ENCODE measurements at regions not wholly inside any gene's neighbourhood (a gene's known extent, or its start where the extent isn't known, plus 50 kb on each side); places are given as distances from the start of the nearest gene placed in this dataset.

- no peaks in the 10 kb centered on the region for H3K36me3 ChIP-seq (ENCODE audit: control insufficient read depth, insufficient read depth, low read length)
- DNase-seq: no peak
- no peak overlapping the region for H3K4me3 ChIP-seq (ENCODE audit: low read length)
- no peak overlapping the region for H3K27ac ChIP-seq (ENCODE audit: low read length)
- peaks cover 15% of the 10 kb centered on the region for H3K4me1 ChIP-seq (ENCODE audit: control insufficient read depth, insufficient read depth, low read length)
- H3K9me3 ChIP-seq (ENCODE audit: control insufficient read depth, low read depth, low read length): no peaks in the 10 kb centered on the region
- no peaks in the 10 kb centered on the region for H3K27me3 ChIP-seq (ENCODE audit: control insufficient read depth, insufficient read depth, low read length)
Observed at GRCh38 chr5:40404613-40405012, 275.1 kb upstream of the PTGER4 start.

- H3K4me3 ChIP-seq (ENCODE audit: low read length): no peak overlapping the region
- no peaks in the 10 kb centered on the region for H3K36me3 ChIP-seq (ENCODE audit: control insufficient read depth, insufficient read depth, low read length)
- H3K4me1 ChIP-seq (ENCODE audit: control insufficient read depth, insufficient read depth, low read length): peaks cover 12% of the 10 kb centered on the region
- no peak for DNase-seq
- no peak overlapping the region for H3K27ac ChIP-seq (ENCODE audit: low read length)
- no peaks in the 10 kb centered on the region for H3K27me3 ChIP-seq (ENCODE audit: control insufficient read depth, insufficient read depth, low read length)
- WGBS (ENCODE audit: insufficient coverage, low lambda C conversion rate): 80% methylated on average over 1 of the region's 1 CpG
- no peaks in the 10 kb centered on the region for H3K9me3 ChIP-seq (ENCODE audit: control insufficient read depth, low read depth, low read length)
Observed at GRCh38 chr5:40402007-40402364, 277.7 kb upstream of the PTGER4 start.

- H3K27ac ChIP-seq (ENCODE audit: low read length): no peak overlapping the region
- H3K9me3 ChIP-seq (ENCODE audit: control insufficient read depth, low read depth, low read length): no peaks in the 10 kb centered on the region
- H3K4me1 ChIP-seq (ENCODE audit: control insufficient read depth, insufficient read depth, low read length): peaks cover 8% of the 10 kb centered on the region
- no peak for DNase-seq
- no peak overlapping the region for H3K4me3 ChIP-seq (ENCODE audit: low read length)
- no peaks in the 10 kb centered on the region for H3K27me3 ChIP-seq (ENCODE audit: control insufficient read depth, insufficient read depth, low read length)
- H3K36me3 ChIP-seq (ENCODE audit: control insufficient read depth, insufficient read depth, low read length): no peaks in the 10 kb centered on the region
- no CpG with 5 or more reads among the region's 4 CpGs for WGBS (ENCODE audit: insufficient coverage, low lambda C conversion rate)
Observed at GRCh38 chr5:40401284-40402006, 278.3 kb upstream of the PTGER4 start.

GRCh38 chr5:40400245-40400644 lies 279.5 kb upstream of the PTGER4 start:
- no peak overlapping the region for H3K27ac ChIP-seq (ENCODE audit: low read length)
- no CpG with 5 or more reads among the region's 1 CpG for whole genome bisulfite sequencing (ENCODE audit: insufficient coverage, low lambda C conversion rate)
- no peak overlapping the region for H3K4me3 ChIP-seq (ENCODE audit: low read length)
- no peaks in the 10 kb centered on the region for H3K9me3 ChIP-seq (ENCODE audit: control insufficient read depth, low read depth, low read length)
- no peaks in the 10 kb centered on the region for H3K36me3 ChIP-seq (ENCODE audit: control insufficient read depth, insufficient read depth, low read length)
- DNase-seq: no peak
- no peaks in the 10 kb centered on the region for H3K27me3 ChIP-seq (ENCODE audit: control insufficient read depth, insufficient read depth, low read length)
- H3K4me1 ChIP-seq (ENCODE audit: control insufficient read depth, insufficient read depth, low read length): peaks cover 3% of the 10 kb centered on the region

- Histone ChIP-seq H3K36me3 (ENCODE audit: control insufficient read depth, insufficient read depth, low read length) (no peaks in the 10 kb centered on the region), H3K27ac (ENCODE audit: low read length) (no peak overlapping the region), H3K9me3 (ENCODE audit: control insufficient read depth, low read depth, low read length) (no peaks in the 10 kb centered on the region), H3K4me3 (ENCODE audit: low read length) (no peak overlapping the region), H3K4me1 (ENCODE audit: control insufficient read depth, insufficient read depth, low read length) (peaks cover under 1% of the 10 kb centered on the region), H3K27me3 (ENCODE audit: control insufficient read depth, insufficient read depth, low read length) (no peaks in the 10 kb centered on the region)
- DNase-seq: no peak
- 100% methylated on average over 1 of the region's 1 CpG for WGBS (ENCODE audit: insufficient coverage, low lambda C conversion rate)
Observed at GRCh38 chr5:40399349-40399748, 280.4 kb upstream of the PTGER4 start.

GRCh38 chr5:40397976-40398375 lies 281.7 kb upstream of the PTGER4 start:
- Histone ChIP-seq H3K36me3 (ENCODE audit: control insufficient read depth, insufficient read depth, low read length) (no peaks in the 10 kb centered on the region), H3K4me1 (ENCODE audit: control insufficient read depth, insufficient read depth, low read length) (no peaks in the 10 kb centered on the region), H3K9me3 (ENCODE audit: control insufficient read depth, low read depth, low read length) (no peaks in the 10 kb centered on the region), H3K4me3 (ENCODE audit: low read length) (no peak overlapping the region), H3K27me3 (ENCODE audit: control insufficient read depth, insufficient read depth, low read length) (no peaks in the 10 kb centered on the region), H3K27ac (ENCODE audit: low read length) (no peak overlapping the region)
- no peak for DNase-seq
- no CpG with 5 or more reads among the region's 1 CpG for WGBS (ENCODE audit: insufficient coverage, low lambda C conversion rate)

GRCh38 chr5:40397091-40397490 lies 282.6 kb upstream of the PTGER4 start:
- H3K27me3 ChIP-seq (ENCODE audit: control insufficient read depth, insufficient read depth, low read length): no peaks in the 10 kb centered on the region
- H3K4me1 ChIP-seq (ENCODE audit: control insufficient read depth, insufficient read depth, low read length): no peaks in the 10 kb centered on the region
- no peak overlapping the region for H3K4me3 ChIP-seq (ENCODE audit: low read length)
- no peaks in the 10 kb centered on the region for H3K36me3 ChIP-seq (ENCODE audit: control insufficient read depth, insufficient read depth, low read length)
- H3K9me3 ChIP-seq (ENCODE audit: control insufficient read depth, low read depth, low read length): no peaks in the 10 kb centered on the region
- no peak for DNase-seq
- WGBS (ENCODE audit: insufficient coverage, low lambda C conversion rate): 100% methylated on average over 1 of the region's 2 CpGs
- H3K27ac ChIP-seq (ENCODE audit: low read length): no peak overlapping the region

GRCh38 chr5:40396317-40396716 lies 283.4 kb upstream of the PTGER4 start:
- H3K9me3 ChIP-seq (ENCODE audit: control insufficient read depth, low read depth, low read length): no peaks in the 10 kb centered on the region
- H3K27me3 ChIP-seq (ENCODE audit: control insufficient read depth, insufficient read depth, low read length): no peaks in the 10 kb centered on the region
- no peak for DNase-seq
- WGBS (ENCODE audit: insufficient coverage, low lambda C conversion rate): 67% methylated on average over 1 of the region's 1 CpG
- H3K36me3 ChIP-seq (ENCODE audit: control insufficient read depth, insufficient read depth, low read length): no peaks in the 10 kb centered on the region
- H3K4me1 ChIP-seq (ENCODE audit: control insufficient read depth, insufficient read depth, low read length): no peaks in the 10 kb centered on the region
- no peak overlapping the region for H3K27ac ChIP-seq (ENCODE audit: low read length)
- H3K4me3 ChIP-seq (ENCODE audit: low read length): no peak overlapping the region

- H3K36me3 ChIP-seq (ENCODE audit: control insufficient read depth, insufficient read depth, low read length): no peaks in the 10 kb centered on the region
- no peaks in the 10 kb centered on the region for H3K9me3 ChIP-seq (ENCODE audit: control insufficient read depth, low read depth, low read length)
- H3K4me1 ChIP-seq (ENCODE audit: control insufficient read depth, insufficient read depth, low read length): no peaks in the 10 kb centered on the region
- DNase-seq: no peak
- no peak overlapping the region for H3K27ac ChIP-seq (ENCODE audit: low read length)
- no peaks in the 10 kb centered on the region for H3K27me3 ChIP-seq (ENCODE audit: control insufficient read depth, insufficient read depth, low read length)
- WGBS (ENCODE audit: insufficient coverage, low lambda C conversion rate): no CpG with 5 or more reads among the region's 4 CpGs
- no peak overlapping the region for H3K4me3 ChIP-seq (ENCODE audit: low read length)
Observed at GRCh38 chr5:40395251-40395650, 284.5 kb upstream of the PTGER4 start.

- Histone ChIP-seq H3K27ac (ENCODE audit: low read length) (no peak overlapping the region), H3K4me3 (ENCODE audit: low read length) (no peak overlapping the region), H3K27me3 (ENCODE audit: control insufficient read depth, insufficient read depth, low read length) (no peaks in the 10 kb centered on the region), H3K4me1 (ENCODE audit: control insufficient read depth, insufficient read depth, low read length) (no peaks in the 10 kb centered on the region), H3K9me3 (ENCODE audit: control insufficient read depth, low read depth, low read length) (no peaks in the 10 kb centered on the region), H3K36me3 (ENCODE audit: control insufficient read depth, insufficient read depth, low read length) (no peaks in the 10 kb centered on the region)
- WGBS (ENCODE audit: insufficient coverage, low lambda C conversion rate): 92% methylated on average over 2 of the region's 4 CpGs
- no peak for DNase-seq
Observed at GRCh38 chr5:40394698-40395097, 285.0 kb upstream of the PTGER4 start.

GRCh38 chr5:40391642-40392041 lies 288.1 kb upstream of the PTGER4 start:
- Histone ChIP-seq H3K4me3 (ENCODE audit: low read length) (no peak overlapping the region), H3K27ac (ENCODE audit: low read length) (no peak overlapping the region), H3K9me3 (ENCODE audit: control insufficient read depth, low read depth, low read length) (no peaks in the 10 kb centered on the region), H3K27me3 (ENCODE audit: control insufficient read depth, insufficient read depth, low read length) (no peaks in the 10 kb centered on the region), H3K36me3 (ENCODE audit: control insufficient read depth, insufficient read depth, low read length) (no peaks in the 10 kb centered on the region), H3K4me1 (ENCODE audit: control insufficient read depth, insufficient read depth, low read length) (no peaks in the 10 kb centered on the region)
- no peak for DNase-seq

All from large intestine (tissue), 3 donors.